ENCODE measurements at regions not wholly inside any gene's neighbourhood (a gene's known extent, or its start where the extent isn't known, plus 50 kb on each side); places are given as distances from the start of the nearest gene placed in this dataset.
"Not testable (repeated sequence)": the region's sequence is repeated elsewhere in the genome, so short reads cannot be mapped to it uniquely, and the experiment has no call there.

DNA sequence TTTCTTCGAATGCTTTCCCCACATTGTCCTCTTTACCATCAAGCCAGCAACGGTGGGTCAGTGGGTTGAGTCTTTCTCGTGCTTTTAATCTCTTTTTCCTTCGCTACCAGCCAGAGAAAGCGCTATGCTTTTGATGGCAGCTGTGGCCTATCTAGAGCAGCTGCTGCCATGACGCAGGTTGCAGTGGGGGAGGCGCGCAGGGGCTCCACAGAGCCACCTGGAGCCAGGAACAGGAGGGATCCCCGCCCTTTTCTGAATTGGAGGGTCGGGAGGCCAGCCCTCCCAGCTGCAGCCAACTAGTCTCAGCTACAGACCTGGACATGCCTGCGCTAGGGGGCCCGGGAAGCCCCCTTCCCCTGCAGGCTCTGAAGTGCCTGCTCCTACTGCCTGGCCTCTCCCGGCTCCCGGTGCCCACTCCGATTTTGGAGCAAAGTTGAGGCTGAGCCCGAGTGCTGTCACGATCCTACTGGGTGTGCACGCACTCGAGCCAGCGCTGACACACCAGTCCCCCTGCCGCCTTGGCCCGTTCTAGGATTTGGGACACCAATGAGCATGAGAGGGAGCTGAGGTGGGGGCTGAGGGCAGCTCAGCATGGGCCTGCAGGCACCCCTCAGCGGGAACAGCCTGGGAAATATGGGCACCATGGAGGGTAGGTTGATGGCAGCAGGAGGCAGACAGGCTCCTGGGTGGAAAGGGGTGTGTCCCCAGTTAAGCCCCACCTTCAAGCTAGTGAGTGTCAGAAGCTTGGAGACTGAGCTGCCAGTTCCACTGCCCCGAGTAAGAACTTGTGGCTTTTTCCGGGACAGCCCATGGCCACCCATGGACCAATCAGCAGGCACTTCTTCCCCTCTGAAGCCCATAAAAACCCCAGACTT, 784.2 kb downstream of the SLC6A15 start:
- no peak for DNase-seq (ENCODE audit: low spot score in 2 of 2)
- TF ChIP-seq, protein P1, sequence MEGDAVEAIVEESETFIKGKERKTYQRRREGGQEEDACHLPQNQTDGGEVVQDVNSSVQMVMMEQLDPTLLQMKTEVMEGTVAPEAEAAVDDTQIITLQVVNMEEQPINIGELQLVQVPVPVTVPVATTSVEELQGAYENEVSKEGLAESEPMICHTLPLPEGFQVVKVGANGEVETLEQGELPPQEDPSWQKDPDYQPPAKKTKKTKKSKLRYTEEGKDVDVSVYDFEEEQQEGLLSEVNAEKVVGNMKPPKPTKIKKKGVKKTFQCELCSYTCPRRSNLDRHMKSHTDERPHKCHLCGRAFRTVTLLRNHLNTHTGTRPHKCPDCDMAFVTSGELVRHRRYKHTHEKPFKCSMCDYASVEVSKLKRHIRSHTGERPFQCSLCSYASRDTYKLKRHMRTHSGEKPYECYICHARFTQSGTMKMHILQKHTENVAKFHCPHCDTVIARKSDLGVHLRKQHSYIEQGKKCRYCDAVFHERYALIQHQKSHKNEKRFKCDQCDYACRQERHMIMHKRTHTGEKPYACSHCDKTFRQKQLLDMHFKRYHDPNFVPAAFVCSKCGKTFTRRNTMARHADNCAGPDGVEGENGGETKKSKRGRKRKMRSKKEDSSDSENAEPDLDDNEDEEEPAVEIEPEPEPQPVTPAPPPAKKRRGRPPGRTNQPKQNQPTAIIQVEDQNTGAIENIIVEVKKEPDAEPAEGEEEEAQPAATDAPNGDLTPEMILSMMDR (IDR thresholded peaks at IDR 0.05), result no peak
- H3K4me3 ChIP-seq, result no peak overlapping the region
- H3K27ac ChIP-seq, result no peak overlapping the region
- H3K27me3 ChIP-seq, result no peaks in the 10 kb centered on the region
- H3K9me3 ChIP-seq, result no peaks in the 10 kb centered on the region
- no peaks in the 10 kb centered on the region for H3K36me3 ChIP-seq
- intact Hi-C loops (cut with DNase I), result no loop called here
- no peaks in the 10 kb centered on the region for H3K4me1 ChIP-seq

DNA sequence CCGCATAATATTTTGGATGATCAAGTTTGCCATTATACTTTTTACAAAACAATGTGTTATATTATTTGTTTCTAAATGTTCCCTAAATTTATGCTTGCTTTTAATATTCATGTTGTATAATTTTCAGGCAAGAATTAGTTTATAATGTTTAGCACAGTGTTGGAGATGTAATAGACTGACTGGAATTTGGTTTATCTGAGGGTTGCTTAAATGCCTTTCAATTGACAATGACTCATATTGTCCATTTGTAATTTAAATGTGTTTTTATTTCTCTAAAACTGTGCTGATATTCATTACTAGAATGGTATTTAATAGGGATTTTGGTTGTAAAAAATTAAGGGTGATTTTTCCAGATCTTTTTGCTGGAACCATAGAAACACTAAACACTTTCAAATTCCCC, 788.4 kb downstream of the SLC6A15 start:
- TF ChIP-seq, protein P1 (IDR thresholded peaks at IDR 0.05), result no peak
- intact Hi-C loops (cut with DNase I), result no loop called here
- no peak for DNase-seq (ENCODE audit: low spot score in 2 of 2)
- Histone ChIP-seq H3K4me3 (no peak overlapping the region), H3K27me3 (no peaks in the 10 kb centered on the region), H3K36me3 (no peaks in the 10 kb centered on the region), H3K27ac (no peak overlapping the region), H3K4me1 (no peaks in the 10 kb centered on the region), H3K9me3 (no peaks in the 10 kb centered on the region)

DNA sequence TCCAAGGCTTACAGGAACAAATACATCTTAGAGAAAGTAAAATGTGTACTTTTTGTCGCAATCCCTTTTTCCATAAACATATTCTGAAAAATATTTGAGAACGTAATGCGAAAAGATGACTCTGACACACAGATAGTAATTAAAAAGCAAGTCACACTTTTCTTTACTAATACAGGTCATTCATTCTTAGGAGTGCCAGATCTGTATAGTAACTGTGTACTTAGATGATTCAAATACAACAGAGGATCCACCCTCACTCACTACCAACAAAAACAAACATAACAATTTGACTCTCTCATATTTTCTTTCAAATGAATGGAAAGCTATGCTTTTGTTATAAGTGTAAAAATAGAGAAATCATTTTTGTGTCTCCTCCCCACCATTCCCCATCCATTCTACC, 795.4 kb downstream of the SLC6A15 start:
- TF ChIP-seq, protein P1 (IDR thresholded peaks at IDR 0.05), result no peak
- no peaks in the 10 kb centered on the region for H3K4me1 ChIP-seq
- H3K27ac ChIP-seq, result no peak overlapping the region

DNA sequence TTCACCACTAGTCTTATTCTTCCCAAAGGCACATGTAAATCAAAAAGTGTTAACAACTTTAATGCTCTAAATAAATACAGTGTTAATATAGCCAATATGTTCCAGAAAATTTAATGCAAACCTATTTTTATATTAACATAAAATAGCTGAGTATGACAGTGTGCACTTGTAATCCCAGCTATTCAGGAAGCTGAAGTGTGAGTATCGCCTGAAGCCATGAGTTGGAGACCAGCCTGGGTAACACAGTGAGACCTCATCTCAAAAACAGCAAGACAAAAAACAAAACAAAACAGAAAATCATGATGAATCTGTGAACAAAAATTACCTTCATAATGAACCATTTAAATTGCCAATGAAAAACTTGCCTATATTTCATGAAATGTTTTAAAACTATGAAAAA, 798.9 kb downstream of the SLC6A15 start:
- H3K36me3 ChIP-seq, result no peaks in the 10 kb centered on the region
- intact Hi-C loops (cut with DNase I), result no loop called here
- H3K4me3 ChIP-seq, result no peak overlapping the region
- H3K4me1 ChIP-seq, result no peaks in the 10 kb centered on the region
- H3K27ac ChIP-seq, result no peak overlapping the region
- H3K27me3 ChIP-seq, result no peaks in the 10 kb centered on the region
- TF ChIP-seq, protein P1 (IDR thresholded peaks at IDR 0.05), result no peak
- DNase-seq (ENCODE audit: low spot score in 2 of 2), result no peak
- no peaks in the 10 kb centered on the region for H3K9me3 ChIP-seq

More for the DNA sequence above, 795.4 kb downstream of the SLC6A15 start:
- Histone ChIP-seq H3K27me3 (no peaks in the 10 kb centered on the region), H3K9me3 (no peaks in the 10 kb centered on the region), H3K36me3 (no peaks in the 10 kb centered on the region), H3K4me3 (no peak overlapping the region)
- intact Hi-C loops (cut with DNase I), result no loop called here
- no peak for DNase-seq (ENCODE audit: low spot score in 2 of 2)

DNA sequence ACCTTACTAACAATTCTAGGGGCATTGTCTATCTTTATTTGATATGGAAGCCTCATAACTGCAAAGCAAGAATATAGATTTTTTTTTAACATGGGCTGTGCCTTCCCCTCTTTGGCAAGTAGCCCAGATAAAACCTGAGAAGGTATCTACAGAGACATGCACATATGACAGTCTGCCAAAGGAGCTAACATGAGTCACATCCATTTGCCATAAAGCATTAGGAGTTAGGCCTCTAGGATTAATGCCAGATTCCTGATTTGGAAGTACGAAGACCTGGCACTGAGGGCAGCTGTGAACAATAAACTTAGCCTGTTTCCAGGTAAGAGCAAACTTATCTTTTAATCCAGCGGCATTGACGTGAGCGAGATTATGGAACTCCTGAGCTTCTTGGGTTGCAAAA, 808.7 kb downstream of the SLC6A15 start:
- intact Hi-C loops (cut with DNase I); H3K36me3 ChIP-seq; H3K27ac ChIP-seq; H3K4me1 ChIP-seq; DNase-seq (ENCODE audit: low spot score in 2 of 2); H3K27me3 ChIP-seq; H3K4me3 ChIP-seq: not testable (repeated sequence)
- peaks cover 5 to 23% of the 10 kb centered on the region in 2 donors for H3K9me3 ChIP-seq

DNA sequence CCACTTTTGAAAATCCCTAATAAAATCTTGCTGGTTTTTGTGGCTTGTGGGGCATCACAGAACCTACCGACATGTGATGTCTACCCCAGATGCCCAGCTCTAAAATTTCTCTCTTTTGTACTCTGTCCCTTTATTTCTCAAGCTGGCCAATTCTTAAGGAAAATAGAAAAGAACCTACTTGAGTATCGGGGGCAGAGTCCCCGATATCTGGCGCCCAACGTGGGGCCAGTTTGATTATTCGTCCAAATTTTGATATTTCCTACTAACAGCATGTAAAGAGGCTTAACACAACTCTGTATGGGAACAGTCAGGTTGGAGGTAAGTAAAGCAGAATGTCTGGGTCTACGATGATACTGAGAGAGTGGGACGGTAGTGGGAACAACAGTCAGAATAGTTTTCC, 810.6 kb downstream of the SLC6A15 start:
- H3K9me3 ChIP-seq, result peaks cover 5 to 23% of the 10 kb centered on the region in 2 donors
- DNase-seq (ENCODE audit: low spot score in 2 of 2); H3K27ac ChIP-seq; intact Hi-C loops (cut with DNase I); H3K27me3 ChIP-seq; H3K4me1 ChIP-seq; H3K36me3 ChIP-seq; H3K4me3 ChIP-seq: not testable (repeated sequence)

DNA sequence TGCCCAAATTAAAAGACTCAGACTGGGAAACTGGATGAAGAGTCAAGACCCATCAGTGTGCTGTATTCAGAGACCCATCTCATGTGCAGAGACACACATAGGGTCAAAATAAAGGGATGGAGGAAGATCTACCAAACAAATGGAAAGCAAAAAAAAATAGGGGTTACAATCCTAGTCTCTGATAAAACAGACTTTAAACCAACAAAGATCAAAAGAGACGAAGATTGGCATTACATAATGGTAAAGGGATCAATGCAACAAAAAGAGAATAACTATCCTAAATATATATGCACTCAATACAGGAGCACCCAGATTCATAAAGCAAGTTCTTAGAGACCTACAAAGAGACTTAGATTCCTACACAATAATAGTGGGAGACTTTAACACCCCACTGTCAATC, 813.0 kb downstream of the SLC6A15 start:
- H3K4me3 ChIP-seq; H3K36me3 ChIP-seq; H3K4me1 ChIP-seq; intact Hi-C loops (cut with DNase I); DNase-seq (ENCODE audit: low spot score in 2 of 2); H3K27me3 ChIP-seq; H3K27ac ChIP-seq: not testable (repeated sequence)
- H3K9me3 ChIP-seq, result peaks cover 5 to 22% of the 10 kb centered on the region in 2 donors

All from ascending aorta (tissue), 2 donors.